NCI-H1105 (cell line): ENCODE measurements at regions not wholly inside any gene's neighbourhood (a gene's known extent, or its start where the extent isn't known, plus 50 kb on each side); places are given as distances from the start of the nearest gene placed in this dataset.

Source experiments
- DNase-seq: peaks from one replicate; lab custom pipeline; 2025; lab: John Stamatoyannopoulos, UW

DNA sequence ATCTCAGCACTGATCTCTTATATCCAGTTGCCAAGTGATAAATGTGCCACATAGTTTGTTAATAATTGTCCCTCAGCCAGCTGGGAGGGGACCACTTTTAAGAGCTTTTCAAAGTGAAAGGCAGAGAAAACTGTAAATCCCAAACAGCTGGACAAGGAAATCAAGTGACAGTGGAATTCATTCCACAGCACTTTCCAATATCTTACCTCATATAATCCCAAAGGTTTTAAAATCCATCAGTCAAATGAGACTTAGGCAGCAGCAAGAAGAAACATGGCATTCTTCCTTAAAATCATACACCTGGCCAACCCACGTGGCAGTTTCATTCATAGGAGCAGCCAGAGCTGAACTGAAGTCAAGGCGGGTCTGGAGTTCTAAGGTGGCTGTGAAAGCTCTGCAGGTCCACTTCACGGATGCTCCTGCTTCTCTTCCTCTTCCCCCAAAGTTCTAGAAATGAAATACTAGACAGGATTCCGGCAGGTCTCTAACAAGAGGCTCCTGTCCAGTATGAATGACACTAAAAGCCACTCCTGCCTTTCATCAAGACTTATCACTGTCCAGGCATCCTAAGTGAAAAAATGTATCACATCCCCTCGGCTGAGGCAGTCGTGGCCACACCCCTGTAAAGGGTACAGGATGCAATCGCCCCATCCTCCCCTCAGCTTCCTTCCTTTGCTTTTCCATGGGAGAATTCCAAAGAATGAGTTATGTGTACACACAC, 190.4 kb upstream of the STK17B start:
- no peak for DNase-seq

- DNase-seq = no peak
Measured at GRCh38 chr2:196362973-196363549, 191.7 kb upstream of the STK17B start.

DNA sequence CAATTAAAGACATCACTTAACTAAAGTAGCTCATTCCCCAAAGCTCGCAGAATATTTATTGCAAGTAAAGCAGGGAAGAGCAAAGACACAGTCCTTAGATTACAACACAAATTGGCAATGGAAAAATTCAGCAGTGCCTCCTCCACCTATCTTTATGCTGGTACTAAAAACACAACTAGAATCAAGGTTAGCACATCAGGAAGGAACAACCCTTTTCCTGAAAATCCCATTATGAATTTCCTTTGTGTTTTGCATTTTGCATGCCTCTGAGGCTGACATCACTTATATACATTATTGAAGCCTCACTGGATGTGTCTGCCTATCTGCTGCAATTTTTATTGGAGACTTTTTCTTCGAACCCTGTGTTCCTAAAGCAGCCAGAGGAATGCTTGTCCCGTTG, 193.8 kb upstream of the STK17B start:
- no peak for DNase-seq

DNA sequence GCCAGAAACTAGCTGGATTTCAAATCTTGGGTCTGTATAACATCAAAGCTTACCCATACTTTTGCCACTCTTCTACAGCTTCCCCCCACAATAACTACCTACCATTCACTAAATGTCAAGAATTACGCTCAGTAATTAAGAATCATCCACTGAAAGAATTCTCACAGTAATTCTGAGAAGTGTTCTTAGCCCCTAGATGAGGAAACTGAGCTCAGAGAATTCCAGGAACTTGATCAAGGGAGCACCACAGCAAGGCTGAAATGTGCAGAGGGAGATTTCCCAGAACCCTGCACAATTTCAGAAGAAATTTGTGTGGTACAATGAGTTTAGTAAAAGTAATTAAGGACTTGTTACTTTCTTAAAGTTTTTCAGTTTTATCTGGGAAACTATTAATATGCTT, 194.5 kb upstream of the STK17B start:
- no peak for DNase-seq

GRCh38 chr2:196367633-196368032, 196.3 kb upstream of the STK17B start:
- DNase-seq = no peak

- no peak for DNase-seq
Measured at GRCh38 chr2:196368546-196369225, 197.3 kb upstream of the STK17B start.

DNA sequence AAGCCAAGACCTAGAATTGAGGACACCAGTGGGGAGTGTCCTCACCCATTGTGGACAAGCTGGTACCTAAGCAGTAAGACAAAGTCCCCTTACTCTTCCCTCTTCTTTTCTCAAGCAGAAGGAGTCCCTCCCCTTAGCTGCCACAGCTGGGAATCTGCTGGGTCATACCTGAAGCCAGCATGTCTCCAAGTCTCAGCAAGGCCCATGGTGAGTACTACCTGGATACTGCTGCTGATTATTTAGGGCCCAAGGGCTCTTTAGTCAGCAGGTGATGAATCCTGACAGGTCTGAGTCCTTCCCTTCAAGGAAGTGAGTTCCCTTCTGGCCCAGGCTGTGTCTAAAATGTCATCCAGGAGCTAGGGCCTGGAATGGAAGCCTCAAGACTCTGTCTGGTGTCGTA, 198.6 kb upstream of the STK17B start:
- DNase-seq = no peak

DNA sequence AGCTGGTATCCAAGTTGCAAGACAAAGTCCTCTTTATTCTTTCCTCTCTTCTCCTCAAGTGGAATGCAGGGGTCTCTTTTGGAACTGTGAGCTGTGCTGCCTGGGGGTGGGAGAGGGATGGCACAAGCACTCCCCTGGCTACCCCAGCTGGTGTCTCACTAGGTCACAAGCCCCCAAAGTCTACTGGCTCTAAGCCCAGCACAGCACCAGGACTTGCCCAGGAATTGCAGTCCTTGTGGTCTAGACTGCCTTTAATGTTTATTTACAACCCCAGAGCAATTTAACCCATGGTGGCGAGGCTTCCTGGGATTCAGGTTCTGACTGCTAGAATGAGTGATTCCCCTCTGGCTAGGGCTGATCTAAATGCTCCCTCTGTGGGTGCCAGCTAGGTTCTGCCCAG, 199.0 kb upstream of the STK17B start:
- no peak for DNase-seq

DNA sequence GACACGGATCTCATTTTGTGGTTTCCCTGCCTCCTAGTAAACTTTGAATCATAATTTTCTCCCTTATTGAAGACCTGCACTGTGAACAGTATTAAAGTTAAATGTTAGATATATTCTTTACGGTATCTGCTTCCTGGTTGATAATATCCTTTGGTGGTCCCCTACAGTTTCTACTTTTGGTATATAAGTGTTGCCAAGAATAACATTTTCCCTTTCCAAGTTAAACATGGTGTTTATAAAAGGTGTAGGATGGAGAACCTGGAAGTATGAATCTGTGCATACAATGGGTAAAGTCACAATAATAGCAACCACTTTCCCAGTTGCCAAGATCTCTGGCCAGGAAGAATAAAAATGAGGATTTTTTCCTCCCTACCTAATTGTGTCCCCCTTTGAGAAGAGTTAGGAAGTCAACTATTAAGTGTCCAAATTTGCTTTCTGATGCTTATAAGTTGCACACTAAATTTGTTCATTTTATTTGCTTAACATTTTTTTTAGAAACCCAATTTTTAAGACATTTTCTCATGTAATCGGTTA, 201.0 kb upstream of the STK17B start:
- no peak for DNase-seq

DNA sequence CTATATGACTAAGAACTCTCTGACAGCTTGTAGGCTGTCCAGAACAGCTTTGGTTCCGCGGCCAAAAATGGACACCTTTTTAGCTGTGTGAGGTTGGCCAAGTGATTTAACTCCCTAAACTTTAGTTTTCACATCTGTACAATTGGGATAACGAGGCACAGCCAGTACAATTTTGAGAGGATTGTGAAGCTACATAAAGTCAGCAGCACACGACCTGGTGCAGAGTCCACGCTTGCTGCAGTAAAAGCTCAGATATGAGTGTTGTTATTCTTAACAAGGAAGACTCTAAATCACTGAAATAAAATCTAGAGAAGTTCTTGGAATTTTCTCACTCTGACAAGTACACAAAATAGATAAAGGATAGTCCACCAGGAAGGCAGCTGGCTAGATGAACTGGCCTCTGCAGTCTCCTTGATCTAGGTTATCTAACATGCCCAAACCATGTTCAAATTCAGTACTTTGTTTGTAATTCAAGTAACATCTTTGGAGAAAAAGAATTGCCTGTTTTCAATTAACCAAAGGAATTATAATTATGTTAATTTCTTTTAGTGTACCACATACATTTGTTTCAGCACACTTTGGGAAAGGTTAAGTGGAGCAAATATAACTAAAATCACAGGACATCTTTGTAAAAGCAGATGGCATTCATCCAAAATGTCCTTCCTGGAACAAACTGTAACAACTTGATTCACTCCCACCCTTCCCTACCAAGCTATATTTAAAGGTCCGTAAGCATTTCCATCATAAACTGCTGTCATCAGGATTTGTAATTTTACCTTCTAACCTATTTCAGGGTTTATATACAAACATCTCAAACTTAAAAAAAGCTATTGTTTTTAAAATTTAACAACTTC, 201.7 kb upstream of the STK17B start:
- no peak for DNase-seq

DNA sequence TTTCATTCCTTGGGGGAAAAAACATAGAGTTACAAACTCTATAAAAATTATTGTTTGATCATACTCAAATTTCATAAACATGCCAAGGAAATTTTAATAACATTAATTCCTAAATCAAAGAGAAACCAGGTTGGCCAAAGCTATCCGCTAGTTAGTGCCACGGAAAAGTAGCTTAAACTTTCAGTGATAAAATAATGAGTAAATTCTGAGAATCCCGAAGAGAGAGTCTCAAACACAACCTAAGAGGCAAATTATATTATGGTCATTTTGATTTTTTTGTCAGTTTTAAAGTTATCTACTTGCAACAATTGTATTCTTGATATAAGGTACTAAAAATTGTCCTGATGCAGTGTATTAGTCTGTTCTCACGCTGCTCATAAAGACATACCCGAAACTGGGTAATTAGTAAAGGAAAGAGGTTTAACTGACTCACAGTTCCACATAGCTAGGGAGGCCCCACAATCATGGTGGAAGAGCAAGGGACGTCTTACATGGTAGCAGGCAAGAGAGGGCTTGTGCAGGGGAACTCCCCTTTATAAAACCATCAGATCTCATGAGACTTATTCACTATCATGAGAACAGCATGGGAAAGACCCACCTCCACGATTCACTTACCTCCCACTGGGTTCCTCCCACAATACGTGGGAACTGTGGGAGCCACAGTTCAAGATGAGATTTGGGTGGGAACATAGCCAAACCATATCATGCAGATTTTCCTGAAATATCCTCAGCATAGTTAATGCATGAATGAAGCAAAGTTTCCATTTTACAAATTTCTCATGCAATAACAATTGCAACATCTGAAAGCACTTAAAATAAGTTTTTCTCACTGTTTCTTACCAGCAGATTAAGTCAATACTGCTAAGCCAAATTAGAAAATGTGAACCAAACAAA, 205.9 kb upstream of the STK17B start:
- DNase-seq = no peak

DNA sequence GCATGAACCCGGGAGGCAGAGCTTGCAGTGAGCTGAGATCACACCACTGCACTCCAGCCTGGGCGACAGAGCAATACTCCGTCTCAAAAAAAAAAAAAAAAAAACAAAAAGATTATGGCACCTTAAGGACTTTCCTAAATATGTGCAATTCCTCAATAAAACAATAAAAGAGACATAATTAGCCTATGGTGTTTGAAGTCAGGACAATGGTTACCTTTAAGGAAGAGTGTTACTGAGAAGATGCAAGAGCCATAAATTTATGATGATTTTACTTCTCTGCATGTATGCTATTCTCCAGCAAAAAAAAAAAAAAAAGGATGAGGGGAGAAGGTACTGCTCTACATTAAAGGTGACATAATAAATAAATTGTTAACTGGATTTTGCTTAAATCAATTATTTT, 208.2 kb upstream of the STK17B start:
- DNase-seq = no peak

- no peak for DNase-seq
Measured at GRCh38 chr2:196380098-196380497, 208.7 kb upstream of the STK17B start.

DNA sequence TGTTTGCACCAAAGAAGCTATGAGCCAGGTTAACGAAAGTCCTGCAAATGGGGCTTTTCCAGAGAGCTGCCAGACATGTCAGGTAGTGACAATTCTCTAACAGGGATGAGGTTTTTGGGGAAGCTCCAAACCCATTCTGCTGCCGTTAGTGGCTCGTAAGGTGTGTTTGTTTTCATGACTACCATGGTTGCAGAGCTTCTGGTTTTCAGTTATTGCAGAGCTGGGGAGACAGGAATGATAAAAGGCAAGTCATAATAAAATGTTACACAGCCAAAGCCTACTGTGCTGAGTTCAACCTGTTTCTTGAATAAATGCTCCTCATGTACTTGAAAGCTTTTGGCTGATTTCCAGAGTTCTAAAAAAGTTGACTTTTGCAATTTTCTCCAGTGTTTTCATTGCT, 209.2 kb upstream of the STK17B start:
- DNase-seq = no peak

DNA sequence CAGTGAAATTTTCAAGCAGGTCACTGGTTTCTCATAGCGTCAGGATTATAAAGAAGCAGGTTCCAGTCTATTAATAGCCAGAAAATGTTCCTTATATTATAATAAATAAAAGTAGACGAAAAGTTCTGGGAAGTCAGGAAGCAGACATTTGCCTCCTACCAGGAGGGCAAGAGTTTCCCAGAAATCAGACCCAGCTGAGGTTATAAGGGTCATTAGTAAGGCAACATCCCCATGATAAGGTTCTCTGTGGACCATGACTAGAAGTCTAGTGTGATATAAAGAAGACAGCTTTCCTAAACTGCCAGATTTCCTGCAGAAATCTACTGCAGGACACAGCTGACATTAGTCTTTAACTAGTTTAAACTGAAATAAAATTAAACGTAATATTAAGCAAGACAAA, 210.1 kb upstream of the STK17B start:
- no peak for DNase-seq

DNA sequence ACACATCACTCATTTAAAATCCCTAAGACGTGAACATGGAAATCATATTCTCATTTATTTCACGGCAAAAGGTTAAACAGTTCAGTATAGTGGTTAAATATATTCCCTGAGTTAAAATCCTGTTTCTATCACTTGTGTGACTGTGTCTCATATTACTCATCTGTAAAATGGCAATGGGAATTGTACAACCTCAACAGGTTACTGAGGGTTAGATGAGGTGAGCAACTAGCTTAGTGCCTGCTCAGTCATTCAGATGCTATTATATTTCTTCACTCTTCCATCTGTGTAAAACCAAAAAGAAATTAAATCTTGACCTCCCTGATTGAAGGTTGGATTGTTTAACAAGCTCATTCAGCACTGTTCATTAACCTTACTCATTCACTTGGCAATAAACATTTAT, 212.4 kb upstream of the STK17B start:
- no peak for DNase-seq

GRCh38 chr2:196384729-196385128, 213.4 kb upstream of the STK17B start:
- DNase-seq = no peak

GRCh38 chr2:196389670-196390069, 218.3 kb upstream of the STK17B start:
- DNase-seq = no peak

GRCh38 chr2:196390243-196391148, 219.1 kb upstream of the STK17B start:
- DNase-seq = no peak

DNA sequence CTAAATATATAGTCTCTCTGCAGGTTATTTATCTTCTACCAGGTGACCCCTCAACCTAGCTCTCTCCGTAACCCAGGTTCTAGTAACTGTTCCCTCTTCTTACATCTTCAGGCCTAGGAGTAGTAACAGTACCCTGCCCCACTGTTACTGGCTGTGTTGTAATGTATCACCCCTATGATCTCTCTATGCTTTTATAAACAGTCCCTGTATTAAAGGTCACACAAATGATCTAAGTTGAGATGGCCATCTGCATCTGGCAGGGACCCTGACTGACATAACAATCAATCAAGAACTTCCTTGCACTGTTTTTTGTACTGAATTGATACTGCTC, 219.7 kb upstream of the STK17B start:
- DNase-seq = no peak
